ENCODE measurements at regions not wholly inside any gene's neighbourhood (a gene's known extent, or its start where the extent isn't known, plus 50 kb on each side); places are given as distances from the start of the nearest gene placed in this dataset.

DNA sequence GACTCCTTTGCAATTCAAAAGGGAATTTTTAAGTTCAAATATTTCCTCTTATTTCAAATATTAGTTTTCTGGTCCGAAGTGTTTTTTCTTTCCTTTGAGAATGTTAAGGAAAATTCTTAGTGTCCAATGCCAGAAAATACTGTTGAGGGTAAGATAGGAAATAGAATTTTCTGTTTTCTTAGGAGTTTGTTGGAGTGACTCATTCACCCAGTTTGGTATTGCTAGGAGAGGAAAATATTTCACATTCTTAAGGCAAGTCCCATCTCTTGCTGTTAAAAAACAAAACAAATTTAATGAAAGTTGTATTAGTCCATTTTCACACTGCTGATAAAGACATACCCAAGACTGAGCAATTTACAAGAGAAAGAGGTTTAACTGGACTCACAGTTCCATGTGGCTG, 349.2 kb upstream of the ADAMTSL1 start:
- DNase-seq (ENCODE audit: low read depth): no peak
- H3K4me3 ChIP-seq (ENCODE audit: low read depth, low read length): no peak overlapping the region
- TF ChIP-seq, protein P1, sequence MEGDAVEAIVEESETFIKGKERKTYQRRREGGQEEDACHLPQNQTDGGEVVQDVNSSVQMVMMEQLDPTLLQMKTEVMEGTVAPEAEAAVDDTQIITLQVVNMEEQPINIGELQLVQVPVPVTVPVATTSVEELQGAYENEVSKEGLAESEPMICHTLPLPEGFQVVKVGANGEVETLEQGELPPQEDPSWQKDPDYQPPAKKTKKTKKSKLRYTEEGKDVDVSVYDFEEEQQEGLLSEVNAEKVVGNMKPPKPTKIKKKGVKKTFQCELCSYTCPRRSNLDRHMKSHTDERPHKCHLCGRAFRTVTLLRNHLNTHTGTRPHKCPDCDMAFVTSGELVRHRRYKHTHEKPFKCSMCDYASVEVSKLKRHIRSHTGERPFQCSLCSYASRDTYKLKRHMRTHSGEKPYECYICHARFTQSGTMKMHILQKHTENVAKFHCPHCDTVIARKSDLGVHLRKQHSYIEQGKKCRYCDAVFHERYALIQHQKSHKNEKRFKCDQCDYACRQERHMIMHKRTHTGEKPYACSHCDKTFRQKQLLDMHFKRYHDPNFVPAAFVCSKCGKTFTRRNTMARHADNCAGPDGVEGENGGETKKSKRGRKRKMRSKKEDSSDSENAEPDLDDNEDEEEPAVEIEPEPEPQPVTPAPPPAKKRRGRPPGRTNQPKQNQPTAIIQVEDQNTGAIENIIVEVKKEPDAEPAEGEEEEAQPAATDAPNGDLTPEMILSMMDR (IDR thresholded peaks at IDR 0.05; ENCODE audit: low read depth, low read length, missing control alignments): no peak

GRCh38 chr9:18126831-18127498, 347.0 kb upstream of the ADAMTSL1 start:
- H3K4me3 ChIP-seq (ENCODE audit: low read depth, low read length): no peak overlapping the region
- TF ChIP-seq, protein P1 (IDR thresholded peaks at IDR 0.05; ENCODE audit: low read depth, low read length, missing control alignments): no peak
- no peak for DNase-seq (ENCODE audit: low read depth)

DNA sequence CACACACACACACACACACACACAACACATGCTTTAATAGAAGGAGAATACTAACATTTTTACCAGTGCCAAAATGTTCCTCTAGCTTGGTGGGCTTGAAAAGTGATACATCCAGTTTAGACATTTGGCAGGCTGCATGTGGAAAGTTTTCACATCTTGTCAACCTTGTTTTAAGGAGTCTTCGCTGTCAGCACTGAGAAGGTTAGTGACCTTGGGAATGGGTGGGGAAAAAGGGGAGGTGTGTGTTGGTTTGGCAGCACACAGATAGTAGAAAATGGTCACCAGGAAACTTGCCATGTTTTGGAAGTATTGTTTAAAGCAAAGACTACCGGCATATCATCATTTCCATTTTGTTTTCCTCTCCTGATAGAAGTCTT, 346.5 kb upstream of the ADAMTSL1 start:
- H3K4me3 ChIP-seq (ENCODE audit: low read depth, low read length): no peak overlapping the region
- DNase-seq (ENCODE audit: low read depth): no peak
- TF ChIP-seq, protein P1 (IDR thresholded peaks at IDR 0.05; ENCODE audit: low read depth, low read length, missing control alignments): no peak

- no peak overlapping the region for H3K4me3 ChIP-seq (ENCODE audit: low read depth, low read length)
- TF ChIP-seq, protein P1 (IDR thresholded peaks at IDR 0.05; ENCODE audit: low read depth, low read length, missing control alignments): no peak
- DNase-seq (ENCODE audit: low read depth): no peak
Measured at GRCh38 chr9:18129809-18130334, 344.1 kb upstream of the ADAMTSL1 start.

DNA sequence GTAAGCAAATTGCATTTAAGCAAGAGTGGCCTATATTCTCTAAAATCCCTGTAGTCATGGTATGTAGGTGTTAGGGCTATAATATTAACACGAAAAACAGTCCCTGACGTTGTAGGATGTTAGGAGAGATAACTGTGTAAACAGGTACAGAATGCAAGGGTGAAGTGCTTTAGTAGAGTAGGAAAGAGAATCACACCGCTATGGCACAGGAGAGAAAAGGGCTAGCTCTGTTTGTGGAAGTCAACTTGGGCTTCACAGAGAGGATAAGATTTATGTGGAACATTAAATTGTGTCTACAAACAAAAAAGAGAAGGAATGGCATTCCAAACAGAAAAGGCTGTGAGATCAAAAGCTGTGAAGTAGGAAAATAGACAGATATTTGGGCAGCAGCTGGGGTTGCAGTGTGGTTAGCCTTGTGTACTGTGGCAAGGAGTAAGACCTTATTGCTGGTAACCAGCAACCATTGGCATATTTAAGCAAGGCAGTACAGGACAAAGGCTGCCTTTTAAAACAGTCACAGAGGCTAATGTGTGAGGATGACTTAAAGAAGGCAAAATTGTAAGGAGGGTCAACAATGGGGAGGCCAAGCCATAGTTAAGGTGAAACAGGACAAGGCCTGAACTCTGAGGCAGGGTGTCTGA, 337.5 kb upstream of the ADAMTSL1 start:
- TF ChIP-seq, protein P1 (IDR thresholded peaks at IDR 0.05; ENCODE audit: low read depth, low read length, missing control alignments): no peak
- H3K4me3 ChIP-seq (ENCODE audit: low read depth, low read length): no peak overlapping the region
- no peak for DNase-seq (ENCODE audit: low read depth)

DNA sequence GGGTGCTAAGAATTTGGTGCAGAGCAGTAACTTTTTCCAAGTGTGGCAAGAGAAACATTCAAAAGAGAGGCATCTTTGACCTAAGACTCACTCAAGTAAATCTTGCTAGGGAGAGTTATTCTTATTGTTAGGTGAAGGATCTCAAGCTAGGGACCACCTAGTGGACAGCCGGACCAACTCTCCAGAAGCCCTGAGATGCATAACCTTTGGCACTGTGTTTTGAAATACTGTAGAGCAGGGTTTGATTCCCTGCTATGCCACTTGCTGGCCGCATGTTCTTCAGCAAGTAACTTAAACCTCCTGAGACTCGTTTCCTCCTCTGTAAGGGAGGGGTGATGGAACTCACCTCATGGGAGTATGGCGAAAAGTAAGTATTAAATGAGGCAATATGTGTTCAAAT, 336.1 kb upstream of the ADAMTSL1 start:
- H3K4me3 ChIP-seq (ENCODE audit: low read depth, low read length): no peak overlapping the region
- TF ChIP-seq, protein P1 (IDR thresholded peaks at IDR 0.05; ENCODE audit: low read depth, low read length, missing control alignments): no peak
- DNase-seq (ENCODE audit: low read depth): no peak
